HEK293 (cell line): ENCODE measurements at regions not wholly inside any gene's neighbourhood (a gene's known extent, or its start where the extent isn't known, plus 50 kb on each side); places are given as distances from the start of the nearest gene placed in this dataset.

Source experiments
- CTCF ChIA-PET: fragments of 350-600 bp; formaldehyde crosslinking; extraction: SDS; loops from one replicate; lab custom pipeline; 2021; ENCODE audit warnings: antibody characterized with exemption; lab: Yijun Ruan, JAX
- POLR2A ChIA-PET: fragments of 300-600 bp; formaldehyde crosslinking; extraction: SDS; loops from one replicate; lab custom pipeline; 2020; ENCODE audit warnings: antibody characterized with exemption, inconsistent platforms; lab: Yijun Ruan, JAX
- H3K27ac ChIP-seq: fragments of 200-500 bp; sonication (Bioruptor generic); 2 replicates; pipeline ENCODE4 v1.5.1; 2014; ENCODE audit warnings: low read depth, low read length, control low read depth, inconsistent platforms; ENCODE audit errors: extremely low read depth
- H3K36me3 ChIP-seq, 2 experiments: fragments of 200-500 bp in 1 of 2; sonication (Bioruptor generic) in 1 of 2; 1 replicate in 1 of 2; 2 replicates in 1 of 2; pipeline ENCODE4 v1.5.1; 2014 to 2017; ENCODE audit warnings: inconsistent platforms in 2 of 2, low read length in 2 of 2; ENCODE audit not compliant: control insufficient read depth in 2 of 2, insufficient read depth in 1 of 2
- H3K4me1 ChIP-seq: fragments of 200-500 bp; sonication (Bioruptor generic); 2 replicates; pipeline ENCODE4 v1.5.1; 2014; ENCODE audit warnings: mild to moderate bottlenecking, low read length, inconsistent platforms; ENCODE audit not compliant: control insufficient read depth, insufficient read depth
- H3K4me3 ChIP-seq: 2 replicates; pipeline ENCODE4 v1.5.1; 2011; ENCODE audit warnings: low read depth, mild to moderate bottlenecking, control low read depth, low read length, moderate library complexity
- H3K9me3 ChIP-seq: fragments of 200-500 bp; sonication (Bioruptor generic); 2 replicates; pipeline ENCODE4 v1.5.1; 2014; ENCODE audit warnings: low read depth, low read length, inconsistent platforms; ENCODE audit not compliant: control insufficient read depth, insufficient read depth
- FEZF1 ChIP-seq: fragments of 450-650 bp; formaldehyde crosslinking; IDR thresholded peaks from 2 replicates; pipeline ENCODE4 v1.5.1; 2016; ENCODE audit warnings: missing biosample characterization, missing genetic modification characterization
- GFI1B ChIP-seq: fragments of 450-650 bp; formaldehyde crosslinking; IDR thresholded peaks from 2 replicates; pipeline ENCODE4 v1.5.1; 2016; ENCODE audit warnings: missing biosample characterization, missing genetic modification characterization
- GLI4 ChIP-seq: fragments of 450-650 bp; formaldehyde crosslinking; IDR thresholded peaks from 2 replicates; pipeline ENCODE4 v1.5.1; 2016; ENCODE audit warnings: missing biosample characterization, missing genetic modification characterization
- KLF1 ChIP-seq: fragments of 450-650 bp; formaldehyde crosslinking; IDR thresholded peaks from 2 replicates; pipeline ENCODE4 v1.5.1; 2016; ENCODE audit warnings: missing biosample characterization, missing genetic modification characterization
- KLF16 ChIP-seq: fragments of 450-650 bp; formaldehyde crosslinking; IDR thresholded peaks from 2 replicates; pipeline ENCODE4 v1.5.1; 2017; ENCODE audit warnings: missing biosample characterization, missing genetic modification characterization
- ZNF26 ChIP-seq: fragments of 450-650 bp; formaldehyde crosslinking; IDR thresholded peaks from 2 replicates; pipeline ENCODE4 v1.5.1; 2016; ENCODE audit warnings: missing biosample characterization, missing genetic modification characterization
- ZNF37A ChIP-seq: fragments of 450-650 bp; IDR thresholded peaks from 2 replicates; pipeline ENCODE4 v1.5.1; 2018; ENCODE audit warnings: missing biosample characterization, missing genetic modification characterization
- ZNF518A ChIP-seq: fragments of 450-650 bp; formaldehyde crosslinking; conservative IDR thresholded peaks from 2 replicates; pipeline ENCODE4 v1.5.1; 2016; ENCODE audit warnings: low read depth, missing biosample characterization, missing genetic modification characterization
- ZNF670 ChIP-seq: fragments of 450-650 bp; formaldehyde crosslinking; IDR thresholded peaks from 2 replicates; pipeline ENCODE4 v1.5.1; 2016; ENCODE audit warnings: missing biosample characterization, missing genetic modification characterization, low read depth
- ZNF776 ChIP-seq: fragments of 450-650 bp; formaldehyde crosslinking; IDR thresholded peaks from 2 replicates; pipeline ENCODE4 v1.5.0; 2017; ENCODE audit warnings: missing biosample characterization, missing genetic modification characterization, borderline replicate concordance
- ZNF785 ChIP-seq: fragments of 450-650 bp; formaldehyde crosslinking; IDR thresholded peaks from 2 replicates; pipeline ENCODE4 v1.5.1; 2016; ENCODE audit warnings: missing biosample characterization, missing genetic modification characterization
- ZSCAN30 ChIP-seq: fragments of 450-650 bp; IDR thresholded peaks from 2 replicates; pipeline ENCODE4 v1.5.1; 2018; ENCODE audit warnings: missing biosample characterization, mild to moderate bottlenecking, missing genetic modification characterization, moderate library complexity
- TF ChIP-seq, protein P1 (sequence below): fragments of 450-650 bp; formaldehyde crosslinking; optimal IDR thresholded peaks from 2 replicates; pipeline ENCODE3; 2016; ENCODE audit warnings: missing biosample characterization, mild to moderate bottlenecking, missing genetic modification characterization
- TF ChIP-seq, protein P2 (sequence below): fragments of 450-650 bp; formaldehyde crosslinking; IDR thresholded peaks from 2 replicates; pipeline ENCODE4 v1.5.1; 2016; ENCODE audit warnings: missing biosample characterization, missing genetic modification characterization

- POLR2A ChIA-PET, result no interaction called here
- no peaks in the 10 kb centered on the region for H3K9me3 ChIP-seq
- H3K4me1 ChIP-seq, result no peaks in the 10 kb centered on the region
- CTCF ChIA-PET, result no interaction called here
- no peak overlapping the region for H3K4me3 ChIP-seq
- H3K36me3 ChIP-seq, result no peaks in the 10 kb centered on the region
- no peak for TF ChIP-seq FEZF1 (tag by site-specific recombination)
- no peak for TF ChIP-seq ZNF26 (tag by site-specific recombination)
- no peak for TF ChIP-seq GFI1B (tag by site-specific recombination)
- TF ChIP-seq ZNF776 (tag by site-specific recombination), result no peak
- TF ChIP-seq, protein P1, sequence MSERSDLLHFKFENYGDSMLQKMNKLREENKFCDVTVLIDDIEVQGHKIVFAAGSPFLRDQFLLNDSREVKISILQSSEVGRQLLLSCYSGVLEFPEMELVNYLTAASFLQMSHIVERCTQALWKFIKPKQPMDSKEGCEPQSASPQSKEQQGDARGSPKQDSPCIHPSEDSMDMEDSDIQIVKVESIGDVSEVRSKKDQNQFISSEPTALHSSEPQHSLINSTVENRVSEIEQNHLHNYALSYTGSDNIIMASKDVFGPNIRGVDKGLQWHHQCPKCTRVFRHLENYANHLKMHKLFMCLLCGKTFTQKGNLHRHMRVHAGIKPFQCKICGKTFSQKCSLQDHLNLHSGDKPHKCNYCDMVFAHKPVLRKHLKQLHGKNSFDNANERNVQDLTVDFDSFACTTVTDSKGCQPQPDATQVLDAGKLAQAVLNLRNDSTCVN, result no peak
- TF ChIP-seq, protein P2, sequence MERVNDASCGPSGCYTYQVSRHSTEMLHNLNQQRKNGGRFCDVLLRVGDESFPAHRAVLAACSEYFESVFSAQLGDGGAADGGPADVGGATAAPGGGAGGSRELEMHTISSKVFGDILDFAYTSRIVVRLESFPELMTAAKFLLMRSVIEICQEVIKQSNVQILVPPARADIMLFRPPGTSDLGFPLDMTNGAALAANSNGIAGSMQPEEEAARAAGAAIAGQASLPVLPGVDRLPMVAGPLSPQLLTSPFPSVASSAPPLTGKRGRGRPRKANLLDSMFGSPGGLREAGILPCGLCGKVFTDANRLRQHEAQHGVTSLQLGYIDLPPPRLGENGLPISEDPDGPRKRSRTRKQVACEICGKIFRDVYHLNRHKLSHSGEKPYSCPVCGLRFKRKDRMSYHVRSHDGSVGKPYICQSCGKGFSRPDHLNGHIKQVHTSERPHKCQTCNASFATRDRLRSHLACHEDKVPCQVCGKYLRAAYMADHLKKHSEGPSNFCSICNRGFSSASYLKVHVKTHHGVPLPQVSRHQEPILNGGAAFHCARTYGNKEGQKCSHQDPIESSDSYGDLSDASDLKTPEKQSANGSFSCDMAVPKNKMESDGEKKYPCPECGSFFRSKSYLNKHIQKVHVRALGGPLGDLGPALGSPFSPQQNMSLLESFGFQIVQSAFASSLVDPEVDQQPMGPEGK (tag by site-specific recombination), result no peak
- TF ChIP-seq ZNF670 (tag by site-specific recombination), result no peak
- TF ChIP-seq GLI4 (tag by site-specific recombination), result no peak
- no peak for TF ChIP-seq ZNF785 (tag by site-specific recombination)
- no peak for TF ChIP-seq ZNF37A (tag by site-specific recombination)
- no peak overlapping the region for H3K27ac ChIP-seq
Observed at GRCh38 chr5:2981035-2981434, 229.6 kb upstream of the IRX2 start.

GRCh38 chr5:2960294-2960693 is 208.8 kb upstream of the IRX2 start:
- H3K9me3 ChIP-seq, result no peaks in the 10 kb centered on the region
- H3K4me1 ChIP-seq, result no peaks in the 10 kb centered on the region
- no peaks in the 10 kb centered on the region for H3K36me3 ChIP-seq
- POLR2A ChIA-PET, result no interaction called here
- H3K27ac ChIP-seq, result no peak overlapping the region
- TF ChIP-seq ZSCAN30 (tag by site-specific recombination), result no peak
- no peak for TF ChIP-seq KLF1 (tag by site-specific recombination)
- TF ChIP-seq ZNF518A, result no peak
- TF ChIP-seq KLF16 (tag by site-specific recombination), result no peak
- H3K4me3 ChIP-seq, result no peak overlapping the region
- CTCF ChIA-PET, result no interaction called here
